Ovary (tissue), 7 donors: ENCODE measurements at regions not wholly inside any gene's neighbourhood (a gene's known extent, or its start where the extent isn't known, plus 50 kb on each side); places are given as distances from the start of the nearest gene placed in this dataset.
"Not testable (repeated sequence)": the region's sequence is repeated elsewhere in the genome, so short reads cannot be mapped to it uniquely, and the experiment has no call there.

Source experiments
- DNase-seq, 5 donors: peaks; one replicate each; pipeline ENCODE4 v3.0.0-alpha.2; 2019 to 2020
- H3K27ac ChIP-seq, 2 donors: fragments of 200-600 bp; one replicate each; pipeline versions ENCODE4 v1.5.1 to v1.8.0; 2019 to 2022
- H3K27me3 ChIP-seq: fragments of 200-600 bp; one replicate; pipeline ENCODE4 v1.8.0; 2022
- H3K36me3 ChIP-seq: fragments of 200-600 bp; sonication (generic); one replicate; pipeline ENCODE4 v1.5.1; 2019
- H3K4me1 ChIP-seq: one replicate; pipeline ENCODE4 v1.8.1; 2013; ENCODE audit warnings: mild to moderate bottlenecking, moderate library complexity; ENCODE audit not compliant: insufficient read depth
- H3K4me3 ChIP-seq: fragments of 200-600 bp; sonication (generic); one replicate; pipeline ENCODE4 v1.5.1; 2017
- H3K9me3 ChIP-seq, 2 donors: fragments of 200-600 bp in 1 of 2; sonication (generic) in 1 of 2; one replicate each; pipeline versions ENCODE4 v1.5.1 to v1.8.1; 2013 to 2019; ENCODE audit warnings: mild to moderate bottlenecking in 1 of 2, moderate library complexity in 1 of 2
- CTCF ChIP-seq, 3 donors: fragments of 450-650 bp in 2 of 3; fragments of 200-600 bp in 1 of 3; IDR thresholded peaks; one replicate each; pipeline versions ENCODE4 v1.5.1 to v1.8.0; 2016 to 2022; ENCODE audit warnings: antibody characterized with exemption in 3 of 3, mild to moderate bottlenecking in 1 of 3
- EP300 ChIP-seq: sonication (generic); formaldehyde crosslinking; IDR thresholded peaks from one replicate; pipeline ENCODE4 v1.6.1; 2017; ENCODE audit warnings: antibody characterized with exemption
- POLR2A ChIP-seq: fragments of 450-650 bp; IDR thresholded peaks from one replicate; pipeline ENCODE4 v1.6.1; 2017; ENCODE audit warnings: antibody characterized with exemption, mild to moderate bottlenecking, moderate library complexity
- WGBS, 3 donors: extraction: QIAGEN DNeasy Blood & Tissue Kit in 1 of 3; methylation state at CpG; one replicate each; pipeline versions ENCODE4 v1.1.5 to v1.1.7; 2013 to 2017; 5-methylcytosine and 5-hydroxymethylcytosine counted together
- intact Hi-C, 4 donors: fragments of 100-400 bp; cut with DNase I; formaldehyde crosslinking; loops; one replicate each; pipeline versions ENCODE4 v1.11.0 to v1.15.1; 2022 to 2023
- donor health status: DM: no; HTN: no; CAD: no; lungs with moderate emphysema.
- donor health status: DM: no; HTN: no; CAD: no.
- donor health status: Bipolar disorder and iron deficiency.
- donor health status: DM: no; HTN: no; CAD: no.
- donor health status: DM: yes; HTN: yes; CAD: no.

DNA sequence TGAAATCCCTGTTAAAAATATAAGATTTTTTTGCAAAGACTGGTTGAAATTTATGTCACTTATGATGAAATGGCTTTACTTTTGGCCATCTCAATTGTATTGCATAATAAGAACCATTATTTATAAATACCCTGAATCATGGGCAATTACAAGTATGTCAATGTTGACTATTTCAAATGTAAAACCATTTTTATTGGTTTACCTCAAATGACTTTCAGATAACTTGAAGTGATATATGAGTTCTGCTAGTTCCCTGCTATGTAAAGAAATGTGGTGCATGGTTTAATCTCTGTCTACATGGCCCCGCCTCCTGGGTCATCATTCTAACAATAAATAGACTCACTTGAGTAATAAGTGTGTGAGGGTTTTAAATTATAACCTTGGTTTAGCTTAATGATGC, 275.6 kb upstream of the PREP start:
- no peak overlapping the region for H3K27ac ChIP-seq
- H3K36me3 ChIP-seq: no peaks in the 10 kb centered on the region
- no peaks in the 10 kb centered on the region for H3K27me3 ChIP-seq
- no peaks in the 10 kb centered on the region for H3K9me3 ChIP-seq
- no peak overlapping the region for H3K4me3 ChIP-seq
- TF ChIP-seq POLR2A (no peak), EP300 (no peak), CTCF (IDR thresholded peaks at IDR 0.05) (no peak)
- 83 to 84% (median 84%) methylated on average over 1 of the region's 1 CpG for WGBS, 3 donors
- no peaks in the 10 kb centered on the region for H3K4me1 ChIP-seq
- intact Hi-C loops: no loop called here
- no peak for DNase-seq

DNA sequence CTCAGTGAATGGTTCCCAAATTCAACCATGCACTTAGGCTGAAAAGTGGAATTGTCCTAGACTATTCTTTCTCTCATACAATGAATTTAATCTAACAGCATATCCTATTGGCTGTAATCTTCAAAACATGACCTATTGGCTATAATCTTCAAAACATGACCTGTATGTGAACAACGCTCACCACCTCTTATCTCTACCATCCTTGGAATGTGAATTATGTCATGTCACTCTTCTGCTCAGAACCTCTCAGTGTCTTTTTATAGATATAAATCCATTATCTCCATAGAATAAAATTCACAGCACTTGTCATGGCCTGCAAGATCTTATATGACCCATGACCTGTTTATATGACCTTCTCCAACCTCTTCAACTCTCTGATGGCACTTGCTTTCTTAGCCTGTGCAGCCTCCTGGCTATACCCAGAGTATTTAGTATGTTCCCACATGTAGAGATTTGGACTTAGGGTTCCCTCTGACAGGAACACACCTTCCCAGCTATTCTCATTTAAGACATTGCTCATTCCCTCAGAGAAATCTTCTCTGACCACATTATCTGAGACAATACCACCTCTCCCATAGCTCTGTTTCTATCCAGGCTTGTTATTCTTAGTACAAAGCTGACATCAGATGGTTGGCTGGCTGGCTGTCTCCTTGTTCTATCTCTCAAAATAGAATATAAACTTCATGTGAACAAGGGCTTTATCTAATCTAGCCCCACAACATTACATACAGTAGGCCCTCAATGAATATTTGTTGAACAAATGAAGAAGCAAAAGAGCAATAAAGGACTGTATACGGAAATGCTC, 275.0 kb upstream of the PREP start:
- H3K36me3 ChIP-seq: no peaks in the 10 kb centered on the region

GRCh38 chr6:105676857-105677256, 274.0 kb upstream of the PREP start:
- no peak for DNase-seq
- H3K4me3 ChIP-seq: no peak overlapping the region
- no peak overlapping the region for H3K27ac ChIP-seq
- intact Hi-C loops: no loop called here
- no peaks in the 10 kb centered on the region for H3K4me1 ChIP-seq
- TF ChIP-seq POLR2A: no peak
- TF ChIP-seq EP300: no peak
- TF ChIP-seq CTCF (IDR thresholded peaks at IDR 0.05): no peak
- no peaks in the 10 kb centered on the region for H3K36me3 ChIP-seq
- H3K27me3 ChIP-seq: no peaks in the 10 kb centered on the region
- 79 to 90% (median 85%) methylated on average over 3 of the region's 3 CpGs for WGBS, 3 donors
- H3K9me3 ChIP-seq: no peaks in the 10 kb centered on the region

More for the DNA sequence above, 275.0 kb upstream of the PREP start:
- intact Hi-C loops: no loop called here
- DNase-seq: no peak
- TF ChIP-seq EP300 (no peak), CTCF (IDR thresholded peaks at IDR 0.05) (no peak), POLR2A (no peak)
- WGBS, 3 donors: 68 to 79% (median 73%) methylated on average over 2 of the region's 2 CpGs
- no peaks in the 10 kb centered on the region for H3K9me3 ChIP-seq
- H3K4me3 ChIP-seq: no peak overlapping the region
- H3K4me1 ChIP-seq: no peaks in the 10 kb centered on the region
- H3K27me3 ChIP-seq: no peaks in the 10 kb centered on the region
- H3K27ac ChIP-seq: no peak overlapping the region

- Histone ChIP-seq H3K4me1 (no peaks in the 10 kb centered on the region), H3K27ac (no peak overlapping the region), H3K36me3 (no peaks in the 10 kb centered on the region), H3K27me3 (no peaks in the 10 kb centered on the region), H3K9me3 (no peaks in the 10 kb centered on the region), H3K4me3 (no peak overlapping the region)
- DNase-seq: no peak
- intact Hi-C loops: no loop called here
- TF ChIP-seq EP300: no peak
- TF ChIP-seq POLR2A: no peak
- no peak for TF ChIP-seq CTCF (IDR thresholded peaks at IDR 0.05)
- WGBS, 3 donors: 52 to 68% (median 64%) methylated on average over 5 of the region's 5 CpGs
Measured at GRCh38 chr6:105675715-105676397, 273.0 kb upstream of the PREP start.

DNA sequence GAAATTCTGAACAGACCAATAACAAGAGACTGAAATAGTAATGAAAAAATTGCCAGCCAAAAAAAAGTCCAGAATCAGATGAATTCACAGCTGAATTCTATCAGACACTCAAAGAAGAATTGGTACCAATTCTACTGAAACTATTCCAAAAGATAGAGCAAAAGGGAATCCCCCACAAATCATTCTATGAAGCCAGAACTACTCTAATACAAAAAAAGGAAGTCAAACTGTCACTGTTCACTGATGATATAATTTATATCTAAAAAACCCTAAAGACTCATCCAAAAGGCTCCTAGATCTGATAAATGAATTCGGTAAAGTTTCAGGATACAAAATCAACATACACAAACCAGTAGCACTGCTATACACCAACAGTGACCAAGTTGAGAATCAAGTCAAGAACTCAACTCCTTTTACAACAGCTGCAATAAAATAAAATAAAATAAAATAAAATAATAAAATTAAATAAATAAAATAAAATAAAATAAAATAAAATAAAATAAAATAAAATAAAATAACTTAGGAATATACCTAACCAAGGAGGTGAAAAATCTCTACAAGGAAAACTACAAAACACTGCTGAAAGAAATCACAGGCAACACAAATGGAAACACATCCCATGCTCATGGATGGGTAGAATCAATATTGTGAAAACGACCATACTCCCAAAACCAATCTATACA, 270.1 kb upstream of the PREP start:
- intact Hi-C loops, H3K27me3 ChIP-seq, H3K9me3 ChIP-seq, H3K4me3 ChIP-seq, H3K4me1 ChIP-seq, DNase-seq, H3K36me3 ChIP-seq, H3K27ac ChIP-seq: not testable (repeated sequence)
- WGBS, 3 donors: 77 to 86% (median 83%) methylated on average over 2 of the region's 2 CpGs
